Body of pancreas (tissue), 4 donors: ENCODE measurements at regions not wholly inside any gene's neighbourhood (a gene's known extent, or its start where the extent isn't known, plus 50 kb on each side); places are given as distances from the start of the nearest gene placed in this dataset.

Source experiments
- POLR2A ChIP-seq, 3 donors: fragments of 450-650 bp; IDR thresholded peaks; one replicate each; pipeline ENCODE4 v1.6.1; 2016; ENCODE audit warnings: antibody characterized with exemption in 3 of 3, mild to moderate bottlenecking in 2 of 3
- TF ChIP-seq, protein P1 (sequence below), 7 experiments: fragments of 450-650 bp in 4 of 7; fragments of 200-600 bp in 3 of 7; sonication (generic) in 3 of 7; IDR thresholded peaks; one replicate each; pipeline ENCODE4 v1.5.1; 2016 to 2019; ENCODE audit warnings: antibody characterized with exemption in 7 of 7

DNA sequence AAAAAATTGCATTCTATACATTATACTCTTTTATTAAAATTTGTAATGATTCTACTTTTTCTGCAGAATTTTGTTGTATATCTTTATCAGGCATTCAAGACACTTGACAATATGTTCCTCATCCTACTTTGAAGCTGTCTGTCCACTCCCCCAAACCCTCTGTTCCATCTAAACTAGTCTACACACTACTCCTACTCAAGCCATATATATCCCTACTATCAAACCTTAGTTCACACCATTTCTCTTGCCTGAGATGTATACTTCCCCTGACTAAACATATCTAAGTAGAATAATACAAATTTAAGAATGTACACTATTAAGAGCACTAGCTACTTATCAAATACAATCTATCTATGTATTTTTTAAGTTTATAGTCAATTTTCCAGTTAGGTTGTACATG, 107.1 kb upstream of the FTMT start:
- TF ChIP-seq, protein P1, sequence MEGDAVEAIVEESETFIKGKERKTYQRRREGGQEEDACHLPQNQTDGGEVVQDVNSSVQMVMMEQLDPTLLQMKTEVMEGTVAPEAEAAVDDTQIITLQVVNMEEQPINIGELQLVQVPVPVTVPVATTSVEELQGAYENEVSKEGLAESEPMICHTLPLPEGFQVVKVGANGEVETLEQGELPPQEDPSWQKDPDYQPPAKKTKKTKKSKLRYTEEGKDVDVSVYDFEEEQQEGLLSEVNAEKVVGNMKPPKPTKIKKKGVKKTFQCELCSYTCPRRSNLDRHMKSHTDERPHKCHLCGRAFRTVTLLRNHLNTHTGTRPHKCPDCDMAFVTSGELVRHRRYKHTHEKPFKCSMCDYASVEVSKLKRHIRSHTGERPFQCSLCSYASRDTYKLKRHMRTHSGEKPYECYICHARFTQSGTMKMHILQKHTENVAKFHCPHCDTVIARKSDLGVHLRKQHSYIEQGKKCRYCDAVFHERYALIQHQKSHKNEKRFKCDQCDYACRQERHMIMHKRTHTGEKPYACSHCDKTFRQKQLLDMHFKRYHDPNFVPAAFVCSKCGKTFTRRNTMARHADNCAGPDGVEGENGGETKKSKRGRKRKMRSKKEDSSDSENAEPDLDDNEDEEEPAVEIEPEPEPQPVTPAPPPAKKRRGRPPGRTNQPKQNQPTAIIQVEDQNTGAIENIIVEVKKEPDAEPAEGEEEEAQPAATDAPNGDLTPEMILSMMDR (IDR thresholded peaks at IDR 0.05), result no peak
- TF ChIP-seq POLR2A (IDR thresholded peaks at IDR 0.05), result no peak
